Left colon (tissue), 2 donors: ENCODE measurements at regions not wholly inside any gene's neighbourhood (a gene's known extent, or its start where the extent isn't known, plus 50 kb on each side); places are given as distances from the start of the nearest gene placed in this dataset.
"Not testable (repeated sequence)": the region's sequence is repeated elsewhere in the genome, so short reads cannot be mapped to it uniquely, and the experiment has no call there.

Experiments
- ATAC-seq: fragments of 200-7000 bp; cut with Tn5 transposase; one replicate; pipeline ENCODE4 v1.9.1; 2020; ENCODE audit warnings: mild to moderate bottlenecking, moderate library complexity
- DNase-seq, 2 donors: peaks; one replicate each; pipeline ENCODE4 v3.0.0-alpha.2; 2020
- intact Hi-C, 2 donors: fragments of 100-400 bp; cut with DNase I in 1 of 2; cut with micrococcal nuclease in 1 of 2; formaldehyde crosslinking; loops; one replicate each; pipeline versions ENCODE4 v1.11.2 to v1.14.0; 2022; cut with DNase I, micrococcal nuclease
- donor health status: DM: no; HTN: no; CAD: no.
- donor health status: DM: yes; HTN: yes; CAD: no.

DNA sequence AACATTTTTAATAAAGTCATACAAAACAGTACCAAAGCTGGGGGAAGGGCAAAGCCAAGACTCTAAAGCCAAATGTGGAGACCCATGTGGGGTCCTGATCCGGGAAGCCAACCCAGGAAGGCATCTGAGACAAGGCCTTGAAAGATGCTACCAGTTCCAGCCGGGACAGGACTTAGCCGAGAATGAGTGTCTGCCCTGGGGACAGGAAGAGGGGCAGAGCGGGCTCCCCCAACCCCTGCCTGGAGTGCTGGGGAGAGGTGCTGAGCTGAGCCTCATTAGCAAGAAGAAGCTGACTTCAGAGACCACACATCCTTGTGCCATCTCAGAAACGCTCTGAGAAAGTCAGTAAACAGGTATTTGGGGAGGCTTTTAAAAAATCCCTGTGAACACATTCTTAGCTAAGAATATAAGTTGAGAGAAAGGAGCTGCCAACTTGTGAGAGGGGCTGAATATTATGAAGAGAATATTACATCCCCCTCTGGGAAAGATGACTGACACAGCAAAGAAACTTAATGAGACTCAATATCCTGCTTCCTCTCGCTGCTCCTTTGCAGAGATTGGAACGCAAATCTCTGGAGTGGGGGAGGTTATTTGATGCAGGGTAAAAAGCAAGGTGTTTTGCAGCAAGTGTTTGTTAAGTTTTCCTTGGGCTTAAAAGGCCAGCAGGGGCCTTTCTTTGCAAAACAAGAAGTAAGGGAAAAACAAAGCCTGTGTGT, 103.3 kb upstream of the KCND3 start:
- DNase-seq = no peak
- no peak for ATAC-seq
- intact Hi-C loops = no loop called here

DNA sequence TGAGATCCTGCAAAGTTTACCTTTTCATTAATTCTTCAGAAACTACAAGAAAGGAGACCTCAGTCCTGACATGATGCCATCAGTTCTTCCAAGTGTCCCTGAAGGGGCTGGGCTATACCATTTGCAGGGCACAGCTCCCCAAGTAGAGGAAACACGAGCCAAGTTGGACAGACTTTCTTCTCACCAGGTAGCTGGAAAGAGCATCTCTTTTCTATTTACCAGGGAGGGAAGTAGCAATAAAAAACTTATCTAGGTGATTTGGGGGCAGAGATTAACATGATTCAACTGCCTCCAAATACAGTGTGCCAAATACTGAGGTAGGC, 103.9 kb upstream of the KCND3 start:
- no peak for ATAC-seq
- DNase-seq = no peak
- intact Hi-C loops = no loop called here

DNA sequence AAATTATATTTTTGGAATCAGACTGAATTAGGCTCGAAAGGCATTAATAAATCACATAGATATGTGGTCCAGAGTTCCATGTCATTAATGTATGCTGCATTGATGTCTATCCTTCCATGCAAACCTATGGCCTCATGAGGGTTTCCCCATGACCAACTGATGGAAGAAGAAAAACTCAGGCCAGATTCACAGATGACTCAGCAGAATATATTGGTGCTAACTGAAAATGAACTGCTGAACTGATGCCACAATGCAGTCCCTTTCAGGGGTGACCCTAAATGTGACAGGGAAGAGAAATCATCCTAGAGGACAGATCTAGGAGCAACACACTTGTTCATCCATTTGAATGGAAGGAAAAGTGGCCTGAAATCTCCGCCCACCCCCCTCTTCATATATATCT, 110.5 kb upstream of the KCND3 start:
- intact Hi-C loops = no loop called here
- ATAC-seq = no peak
- no peak for DNase-seq

DNA sequence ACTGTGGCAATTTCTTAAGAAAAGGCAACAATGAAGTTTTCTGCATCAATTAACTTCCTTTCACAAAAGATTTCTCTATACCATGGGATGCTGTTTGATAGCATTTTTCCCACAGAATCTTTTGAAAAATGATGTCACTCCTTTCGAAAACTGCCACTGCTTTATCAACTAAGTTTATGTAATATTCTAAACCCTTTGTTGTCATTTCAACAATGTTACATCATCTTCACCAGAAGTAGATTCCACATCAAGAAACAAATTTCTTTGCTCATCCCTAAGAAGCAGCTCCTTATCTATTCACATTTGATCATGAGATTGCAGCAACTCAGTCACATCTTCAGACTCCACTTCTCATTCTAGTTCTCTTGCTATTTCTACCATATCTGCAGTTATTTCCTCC, 116.1 kb upstream of the KCND3 start:
- no peak for DNase-seq
- ATAC-seq = no peak
- intact Hi-C loops = no loop called here

DNA sequence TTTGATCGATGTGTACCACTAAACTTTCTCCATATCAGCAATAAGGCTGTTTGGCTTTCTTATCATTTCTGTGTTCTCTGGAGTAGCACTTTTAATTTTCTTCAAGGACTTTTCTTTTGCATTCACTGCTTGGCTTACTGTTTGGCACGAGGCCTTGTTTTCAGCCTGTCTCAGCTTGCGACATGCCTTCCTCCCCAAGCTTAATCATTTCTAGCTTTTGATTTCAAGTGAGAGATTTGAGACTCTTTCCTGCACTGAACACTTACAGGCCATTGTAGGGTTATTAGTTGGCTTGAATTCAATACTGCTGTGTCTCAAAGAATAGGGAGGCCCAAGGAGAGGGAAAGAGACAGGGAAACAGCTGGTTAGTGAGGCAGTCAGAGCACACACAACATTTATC, 120.6 kb upstream of the KCND3 start:
- intact Hi-C loops = no loop called here
- DNase-seq = no peak
- ATAC-seq = no peak

DNA sequence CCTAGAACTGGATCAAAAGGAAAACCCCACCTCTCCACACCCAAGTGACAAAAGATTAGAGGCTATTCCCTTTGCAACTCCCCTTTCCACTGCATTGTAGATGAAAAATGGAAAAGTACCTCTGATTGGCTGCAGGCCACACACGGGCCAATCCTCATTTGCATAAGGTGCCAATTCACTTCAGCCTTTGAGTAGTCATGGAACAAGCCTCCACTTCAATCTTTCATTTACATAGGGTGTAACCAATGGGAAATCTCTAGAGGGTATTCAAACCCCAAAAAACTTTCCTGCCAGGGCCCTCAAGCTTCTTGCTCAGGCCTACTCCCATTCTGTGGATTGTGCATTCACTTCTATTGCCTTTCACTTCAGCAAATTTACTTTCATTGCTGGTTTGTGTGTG, 122.3 kb upstream of the KCND3 start:
- intact Hi-C loops = no loop called here
- ATAC-seq (no peak), DNase-seq (no peak)

DNA sequence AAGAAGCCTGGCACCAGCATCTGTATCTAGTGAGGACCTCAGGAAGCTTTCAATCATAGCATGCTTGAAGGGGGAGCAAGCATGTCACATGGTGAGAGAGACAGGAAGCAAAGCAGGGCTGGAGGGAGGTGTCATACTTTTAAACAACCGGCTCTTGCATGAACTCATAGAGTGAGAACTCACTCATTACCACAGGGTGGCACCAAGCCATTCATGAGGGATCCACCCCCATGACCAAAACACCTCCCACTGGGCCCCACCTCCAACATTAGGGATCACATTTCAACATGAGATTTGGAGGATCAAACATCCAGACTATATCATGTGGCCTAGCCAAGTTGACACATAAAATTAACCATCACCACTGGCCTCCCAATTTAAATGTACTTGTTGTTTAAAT, 125.1 kb upstream of the KCND3 start:
- ATAC-seq (no peak), DNase-seq (no peak)
- intact Hi-C loops = no loop called here

DNA sequence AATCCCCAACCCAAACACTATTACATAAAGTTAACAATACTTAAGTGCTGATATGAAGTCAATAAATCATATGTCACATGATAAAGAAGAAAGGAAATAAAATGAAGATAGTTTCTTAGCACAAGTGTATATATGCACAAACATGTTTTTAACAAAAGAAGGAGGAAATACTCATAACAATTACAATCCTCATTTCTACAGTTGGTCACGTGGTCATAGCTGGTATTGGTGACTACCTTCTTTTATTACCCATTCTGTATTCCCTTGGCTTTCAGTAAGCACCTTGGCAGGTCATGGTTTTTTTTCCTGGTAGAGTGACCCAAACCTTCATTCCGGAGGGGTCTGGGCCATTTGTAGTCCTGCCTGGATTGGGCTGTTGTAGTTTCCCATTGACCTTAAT, 137.1 kb upstream of the KCND3 start:
- DNase-seq = no peak
- intact Hi-C loops = no loop called here
- ATAC-seq = no peak

DNA sequence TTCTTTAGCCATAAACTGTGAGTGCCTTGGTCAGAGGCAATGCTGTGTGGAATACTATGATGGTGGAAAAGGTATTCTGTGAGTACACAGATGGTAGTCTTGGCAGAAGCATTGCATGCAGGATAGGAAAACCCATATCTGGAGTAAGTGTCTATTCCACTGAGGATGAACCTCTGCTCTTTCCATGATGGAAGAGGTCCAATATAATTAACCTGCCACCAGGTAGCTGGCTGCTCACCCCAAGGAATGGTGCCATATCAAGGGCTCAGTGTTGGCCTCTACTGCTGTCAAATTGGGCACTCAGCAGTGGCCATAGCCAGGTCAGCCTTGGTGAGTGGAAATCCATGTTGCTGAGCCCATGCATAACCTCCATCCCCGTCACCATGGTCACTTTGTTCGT, 138.1 kb upstream of the KCND3 start:
- ATAC-seq, DNase-seq, intact Hi-C loops: not testable (repeated sequence)

DNA sequence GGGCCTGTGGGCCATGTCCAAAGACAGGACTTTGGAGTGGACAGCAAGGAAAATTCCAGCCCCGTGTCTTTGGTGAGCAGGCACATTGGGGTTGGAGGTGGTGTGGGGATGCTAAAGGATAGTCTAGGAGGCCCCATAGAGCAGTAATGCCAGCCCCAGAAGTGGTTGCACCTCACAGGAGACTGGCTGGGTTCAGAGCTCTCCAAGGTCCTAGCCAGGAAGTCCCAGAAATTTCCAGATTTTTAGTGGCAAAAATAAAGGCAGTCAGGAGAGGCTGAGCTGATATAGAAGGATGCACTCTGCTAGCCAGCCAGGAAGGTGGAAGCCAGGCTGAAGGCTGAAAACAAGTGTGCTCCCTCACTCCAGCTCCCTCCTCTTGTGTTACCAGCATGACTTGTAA, 144.0 kb upstream of the KCND3 start:
- no peak for DNase-seq
- no peak for ATAC-seq
- intact Hi-C loops = no loop called here

DNA sequence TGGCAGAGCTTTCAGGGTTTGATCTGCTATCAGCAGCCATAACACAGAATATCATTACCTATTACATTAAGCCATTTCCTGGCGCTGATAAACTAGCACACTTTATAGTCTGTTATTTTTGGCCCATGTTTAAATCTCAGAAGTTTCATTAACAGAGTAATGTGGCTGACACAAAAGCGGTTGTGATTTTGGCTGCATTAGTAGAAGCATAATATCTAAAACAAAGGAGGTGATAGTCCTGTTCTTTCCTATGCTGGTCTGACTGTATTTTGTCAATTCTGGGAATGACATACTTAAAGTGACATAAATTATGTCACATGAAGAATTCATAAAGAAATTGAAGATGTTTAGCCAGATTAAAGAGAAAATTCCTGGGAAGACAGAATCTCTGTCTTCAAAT, 151.3 kb upstream of the KCND3 start:
- intact Hi-C loops = no loop called here

DNA sequence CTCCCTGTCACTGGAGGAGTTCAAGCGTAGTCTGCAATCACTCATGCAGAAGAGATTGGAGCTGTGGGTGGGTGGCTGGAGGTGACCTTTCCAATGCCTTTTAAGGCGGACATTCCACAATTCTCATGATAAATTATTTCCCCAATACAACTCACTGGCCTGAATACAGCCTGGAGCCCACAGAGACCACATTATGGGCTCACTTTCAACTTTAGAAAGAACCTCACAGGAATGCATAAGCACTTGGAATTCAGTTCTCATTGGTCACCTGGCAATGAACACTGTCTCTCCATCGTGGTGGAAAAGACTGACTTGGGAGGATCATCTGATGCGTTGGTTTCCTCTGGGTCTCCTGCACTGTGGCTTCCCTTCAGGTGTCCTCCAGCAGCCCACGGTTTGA, 151.8 kb upstream of the KCND3 start:
- intact Hi-C loops = no loop called here
- DNase-seq = no peak
- no peak for ATAC-seq

More for the DNA sequence above, 151.3 kb upstream of the KCND3 start:
- ATAC-seq (no peak), DNase-seq (no peak)

DNA sequence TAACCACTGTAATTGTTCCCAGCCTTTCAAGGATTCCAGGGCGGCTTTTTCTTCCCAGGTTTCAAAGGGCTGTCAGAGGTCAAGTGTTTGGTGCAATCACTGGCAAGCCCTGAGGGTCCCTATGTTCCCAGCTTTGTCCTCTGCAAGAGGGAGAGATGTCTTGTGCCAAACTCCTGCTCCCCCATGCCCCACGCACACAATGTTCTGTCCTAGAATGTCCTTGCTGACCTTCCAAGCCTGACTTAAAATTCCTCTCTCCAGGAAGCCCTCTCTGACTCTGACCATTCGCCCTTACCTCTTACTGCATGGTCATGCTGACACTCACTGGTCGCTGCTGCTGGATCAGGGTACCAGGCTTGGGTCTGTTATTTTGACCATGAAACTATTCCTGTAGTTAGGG, 152.5 kb upstream of the KCND3 start:
- ATAC-seq (no peak), DNase-seq (no peak)
- intact Hi-C loops = no loop called here

DNA sequence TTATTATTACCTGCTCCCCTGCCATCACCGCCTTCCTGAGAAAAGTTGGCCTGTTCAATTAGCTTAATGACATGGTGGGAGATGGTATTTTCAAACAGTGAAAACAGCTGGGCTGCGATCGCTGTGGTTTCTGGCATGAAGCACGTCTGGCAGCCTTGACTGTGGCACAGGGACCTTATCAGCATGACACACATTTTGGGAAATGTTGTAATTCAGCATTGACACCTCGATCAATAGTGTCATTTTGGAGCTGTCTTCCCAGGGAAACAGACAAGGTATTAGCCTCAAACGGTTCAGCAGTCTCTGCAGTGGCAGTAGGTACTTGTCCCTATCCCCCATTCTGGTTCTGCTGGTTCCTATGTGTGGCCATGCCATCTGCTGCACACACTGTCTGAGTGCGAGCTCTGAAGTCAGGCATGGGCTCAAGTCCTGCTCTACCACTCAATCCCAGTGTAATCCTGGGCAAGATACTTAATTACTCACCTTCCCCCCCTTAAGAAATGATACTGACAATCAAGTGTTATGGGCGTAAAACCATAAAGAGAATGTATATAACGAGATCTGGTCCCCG, 154.5 kb upstream of the KCND3 start:
- intact Hi-C loops = no loop called here
- DNase-seq = no peak
- ATAC-seq = no peak

DNA sequence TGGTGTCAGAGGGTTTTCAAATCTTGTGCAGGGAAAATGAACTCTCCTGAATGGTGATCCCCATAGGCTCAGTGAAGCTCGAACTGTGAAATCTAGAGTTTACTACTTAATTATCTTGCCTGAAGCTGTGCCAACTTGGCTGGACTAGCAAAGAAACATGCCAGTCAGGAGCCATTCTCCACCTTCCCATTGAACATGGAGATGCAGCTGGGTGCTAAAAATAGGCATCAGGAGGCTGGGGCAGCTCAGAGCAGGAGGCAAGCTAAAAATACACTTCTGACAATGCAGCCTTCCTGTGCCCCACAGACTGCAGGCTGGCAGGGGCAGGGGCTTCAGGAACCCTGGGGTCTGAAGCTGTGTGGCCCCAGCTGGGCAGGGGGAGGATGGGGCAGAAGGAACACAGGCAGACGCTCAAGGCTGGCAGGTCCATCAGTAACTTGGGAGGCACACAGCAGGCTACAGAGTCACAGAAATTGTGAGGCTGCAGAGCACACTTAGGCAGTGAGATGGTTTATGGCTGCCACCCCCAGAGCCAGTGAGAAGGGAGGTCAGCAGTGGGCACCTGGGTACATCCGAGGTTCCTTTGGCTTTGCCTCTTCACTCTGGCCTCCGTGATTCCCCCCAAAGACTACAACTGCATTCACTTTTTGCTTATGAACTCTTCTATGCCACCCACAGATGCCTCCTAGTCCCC, 155.4 kb upstream of the KCND3 start:
- intact Hi-C loops = no loop called here
- ATAC-seq (no peak), DNase-seq (no peak)

DNA sequence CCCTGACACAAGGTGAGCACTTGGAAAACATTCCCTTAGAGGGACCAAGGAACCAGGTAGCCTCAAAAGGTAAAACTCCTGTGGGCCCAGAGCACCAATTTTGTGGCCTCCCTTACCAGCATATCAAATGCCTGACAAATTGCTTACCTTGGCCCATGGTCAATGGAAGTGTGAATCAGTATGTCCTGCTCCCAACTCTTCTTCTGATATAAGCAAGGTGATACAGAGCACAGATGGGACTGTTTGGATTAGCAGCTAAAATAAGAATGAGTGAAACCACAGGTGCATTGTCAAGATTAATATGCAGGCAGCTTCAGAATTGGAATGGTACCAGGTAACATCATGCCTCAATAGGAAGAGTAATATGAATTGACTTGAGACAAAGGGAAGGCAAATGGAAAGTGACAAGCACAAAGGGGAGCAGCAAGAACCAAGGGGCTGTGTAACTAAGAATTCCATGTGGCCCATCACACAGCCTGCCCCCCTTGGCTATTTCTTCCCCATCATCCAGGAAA, 156.8 kb upstream of the KCND3 start:
- intact Hi-C loops = no loop called here
- DNase-seq = no peak
- no peak for ATAC-seq

DNA sequence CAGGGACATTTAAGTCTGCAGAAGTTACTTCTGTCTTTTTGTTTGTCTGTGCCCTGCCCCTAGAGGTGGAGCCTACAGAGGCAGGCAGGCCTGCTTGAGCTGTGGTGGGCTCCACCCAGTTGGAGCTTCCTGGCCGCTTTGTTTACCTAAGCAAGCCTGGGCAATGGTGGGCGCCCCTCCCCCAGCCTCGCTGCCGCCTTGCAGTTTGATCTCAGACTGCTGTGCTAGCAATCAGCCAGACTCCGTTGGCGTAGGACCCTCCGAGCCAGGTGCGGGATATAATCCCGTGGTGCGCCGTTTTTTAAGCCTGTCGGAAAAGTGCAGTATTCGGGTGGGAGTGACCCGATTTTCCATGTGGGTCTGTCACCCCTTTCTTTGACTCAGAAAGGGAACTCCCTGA, 170.7 kb upstream of the KCND3 start:
- intact Hi-C loops, DNase-seq, ATAC-seq: not testable (repeated sequence)

DNA sequence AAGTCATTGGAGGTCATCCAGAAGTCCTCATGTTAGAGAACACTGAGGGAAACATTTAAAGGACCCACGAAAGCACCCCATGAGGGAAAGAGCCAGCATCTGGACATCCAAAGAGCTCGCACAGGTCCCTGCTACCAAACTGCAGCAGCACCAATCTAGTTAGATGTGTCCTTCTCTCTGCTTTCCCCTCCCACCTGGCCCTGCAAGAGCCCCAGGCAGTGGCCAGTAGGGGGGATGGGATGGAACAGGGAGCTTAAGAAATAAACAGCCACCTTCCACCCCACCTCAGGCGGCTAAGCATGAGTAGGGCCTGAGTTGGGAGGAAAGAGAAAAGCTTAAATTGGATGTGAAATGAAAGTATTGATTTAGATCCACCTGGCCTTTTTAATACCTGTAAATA, 175.9 kb upstream of the KCND3 start:
- intact Hi-C loops = no loop called here
- ATAC-seq (no peak), DNase-seq (no peak)

DNA sequence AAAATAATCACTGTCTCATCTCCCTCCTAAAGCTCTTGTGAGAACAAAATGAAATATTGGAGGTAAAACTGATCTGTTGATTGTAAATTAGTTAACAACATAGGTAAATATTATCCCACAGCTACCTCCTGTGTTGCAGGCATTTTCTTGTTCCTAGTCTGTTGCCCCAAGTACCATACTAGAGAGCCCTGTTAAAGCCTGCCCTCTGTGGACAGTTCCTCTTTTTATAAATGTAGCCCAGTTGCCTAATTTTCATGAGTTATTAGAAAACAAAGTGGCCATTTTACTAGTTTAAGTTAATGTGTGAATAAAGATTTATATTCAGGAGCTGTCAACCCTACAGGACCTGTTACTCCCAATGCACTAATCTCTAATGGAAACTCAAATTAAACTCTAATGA, 180.0 kb upstream of the KCND3 start:
- intact Hi-C loops = no loop called here
- no peak for ATAC-seq
- DNase-seq = no peak

DNA sequence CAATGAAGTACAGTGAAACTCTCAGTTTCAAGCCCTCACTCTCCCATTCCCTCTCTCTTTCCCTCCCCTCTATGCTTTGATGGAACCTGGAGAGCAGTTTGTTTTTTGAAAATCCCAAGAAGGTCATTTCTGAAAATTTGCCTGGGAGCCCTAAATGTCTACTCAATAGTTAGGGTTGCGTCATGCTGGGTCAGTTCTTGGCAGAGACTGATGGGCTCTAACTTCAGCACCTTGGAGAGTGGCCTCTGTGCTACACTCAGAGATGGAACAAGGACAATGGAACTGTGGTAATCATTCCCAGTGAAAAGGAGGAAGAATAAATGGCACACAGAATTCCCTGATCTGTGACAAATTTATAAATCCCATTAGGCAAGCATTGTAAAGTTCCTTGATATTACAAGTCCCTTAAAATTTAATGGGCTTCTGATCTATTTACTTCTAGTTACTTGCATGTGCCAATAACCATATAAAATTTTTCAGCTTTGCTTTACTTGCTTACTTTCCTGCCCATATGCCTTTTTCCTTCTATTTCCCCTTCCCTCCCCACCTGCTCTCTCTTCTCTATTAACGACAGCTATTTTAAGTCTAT, 182.9 kb upstream of the KCND3 start:
- DNase-seq (peak in 1 of 2 donors; percentile 26), ATAC-seq (no peak)
- intact Hi-C loops = no loop called here
